ENCODE measurements at regions not wholly inside any gene's neighbourhood (a gene's known extent, or its start where the extent isn't known, plus 50 kb on each side); places are given as distances from the start of the nearest gene placed in this dataset.
A peak's percentile ranks its signal among the peaks of the same experiment; 100 is the strongest.

GRCh38 chr15:85937661-85938060 lies 142.0 kb upstream of the AGBL1 start:
- TF ChIP-seq CTCF (IDR thresholded peaks at IDR 0.05; ENCODE audit: insufficient read depth, missing control alignments), result no peak
- no peak for FAIRE-seq
- no peak for DNase-seq (ENCODE audit: insufficient read length, low spot score)

- no peak for TF ChIP-seq CTCF (IDR thresholded peaks at IDR 0.05; ENCODE audit: insufficient read depth, missing control alignments)
- no peak for DNase-seq (ENCODE audit: insufficient read length, low spot score)
- no peak for FAIRE-seq
Observed at GRCh38 chr15:85941186-85941855, 138.3 kb upstream of the AGBL1 start.

GRCh38 chr15:85942632-85943031 lies 137.0 kb upstream of the AGBL1 start:
- no peak for TF ChIP-seq CTCF (IDR thresholded peaks at IDR 0.05; ENCODE audit: insufficient read depth, missing control alignments)
- no peak for DNase-seq (ENCODE audit: insufficient read length, low spot score)
- no peak for FAIRE-seq

- FAIRE-seq, result no peak
- no peak for TF ChIP-seq CTCF (IDR thresholded peaks at IDR 0.05; ENCODE audit: insufficient read depth, missing control alignments)
Observed at GRCh38 chr15:85943151-85943550, 136.5 kb upstream of the AGBL1 start.

GRCh38 chr15:85943791-85944190 lies 135.9 kb upstream of the AGBL1 start:
- no peak for FAIRE-seq
- no peak for TF ChIP-seq CTCF (IDR thresholded peaks at IDR 0.05; ENCODE audit: insufficient read depth, missing control alignments)
- DNase-seq (ENCODE audit: insufficient read length, low spot score), result no peak

More at GRCh38 chr15:85943151-85943550, 136.5 kb upstream of the AGBL1 start:
- DNase-seq (ENCODE audit: insufficient read length, low spot score), result no peak

- peak; percentile 25 for DNase-seq (ENCODE audit: insufficient read length, low spot score)
- no peak for TF ChIP-seq CTCF (IDR thresholded peaks at IDR 0.05; ENCODE audit: insufficient read depth, missing control alignments)
- peak; percentile 85 for FAIRE-seq
Observed at GRCh38 chr15:85947021-85947420, 132.7 kb upstream of the AGBL1 start.

GRCh38 chr15:85947936-85948335 lies 131.7 kb upstream of the AGBL1 start:
- DNase-seq (ENCODE audit: insufficient read length, low spot score) (no peak), FAIRE-seq (no peak)
- no peak for TF ChIP-seq CTCF (IDR thresholded peaks at IDR 0.05; ENCODE audit: insufficient read depth, missing control alignments)

Measured in D721Med (cell line).